ENCODE measurements at regions not wholly inside any gene's neighbourhood (a gene's known extent, or its start where the extent isn't known, plus 50 kb on each side); places are given as distances from the start of the nearest gene placed in this dataset.

DNA sequence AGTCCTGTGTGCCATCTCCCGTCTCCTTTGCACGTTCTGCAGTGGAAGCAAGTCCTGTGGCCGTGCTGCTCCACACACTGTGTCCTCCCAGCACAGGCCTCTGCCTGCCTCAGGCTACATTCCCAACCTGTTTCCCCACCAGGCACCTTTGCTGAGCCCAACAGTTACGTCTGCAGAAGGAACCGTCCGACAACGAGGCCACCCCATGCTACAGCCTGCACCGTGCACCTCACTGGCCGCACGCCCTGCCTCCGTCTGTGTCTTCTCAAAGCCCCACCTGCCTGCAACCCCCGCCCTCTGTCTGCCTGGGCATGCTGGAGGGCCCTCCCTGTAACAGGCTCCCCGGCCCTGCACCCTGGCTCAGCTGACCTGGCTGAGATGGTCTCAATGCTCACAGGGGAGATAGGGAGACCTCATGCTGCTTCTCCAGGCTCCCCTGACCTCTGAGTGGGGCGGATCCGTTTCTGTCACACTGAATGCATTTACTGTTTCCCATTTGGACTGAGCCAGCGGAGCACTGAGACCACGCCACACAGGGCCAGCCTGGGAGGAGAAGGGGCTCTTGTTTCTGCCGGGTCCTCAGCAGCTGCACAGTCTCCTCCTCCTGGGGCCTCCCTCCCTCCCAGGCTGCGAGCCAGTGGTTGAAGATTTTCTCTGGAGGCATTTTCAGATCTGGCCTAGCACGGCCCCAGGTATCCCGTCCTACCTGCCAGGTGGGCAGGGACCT, 109.1 kb upstream of the OTOS start:
- no peak overlapping the region for H3K27ac ChIP-seq
- no peak for TF ChIP-seq CTCF (conservative IDR thresholded peaks at IDR 0.05)

DNA sequence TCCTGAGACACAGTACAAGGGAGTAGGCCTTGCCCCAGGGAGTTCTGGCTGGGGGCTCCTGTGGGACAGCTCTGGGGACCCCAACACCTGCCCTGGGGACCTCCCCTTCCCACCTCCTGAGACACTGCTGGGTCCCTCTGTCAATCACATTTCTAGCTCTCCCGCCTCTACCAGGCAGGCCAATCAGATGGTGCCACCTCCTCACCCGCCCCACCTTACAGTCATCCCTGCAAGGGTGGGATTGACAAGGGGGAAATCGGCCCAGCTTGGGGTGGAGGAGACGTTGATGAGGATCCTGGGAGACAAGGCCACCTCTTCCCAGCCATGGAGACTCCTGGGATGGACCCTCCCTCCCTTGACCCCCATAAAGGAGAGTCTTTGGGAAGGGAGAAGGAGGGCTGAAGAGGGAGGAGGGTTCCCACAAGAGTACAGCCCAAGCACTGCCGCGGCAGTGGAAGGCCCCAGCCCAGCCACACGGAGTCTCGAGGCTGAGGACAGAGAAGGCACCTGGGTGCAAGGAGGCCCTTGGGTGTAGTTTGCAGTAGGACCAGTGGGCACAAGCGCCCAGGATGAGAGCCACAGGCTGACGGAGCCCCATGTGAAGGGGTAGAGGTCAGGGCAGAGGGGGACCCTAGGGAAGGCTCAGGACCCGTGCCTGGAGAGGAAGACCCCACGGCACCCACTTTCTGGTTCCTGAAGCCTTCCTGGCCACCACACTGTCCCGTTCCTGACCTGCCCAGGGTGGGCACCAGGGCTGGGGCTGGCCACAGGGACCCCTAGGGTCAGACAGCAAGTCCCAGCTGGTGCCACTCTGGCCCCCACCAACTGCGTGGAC, 109.9 kb upstream of the OTOS start:
- no peak for TF ChIP-seq CTCF (conservative IDR thresholded peaks at IDR 0.05)
- H3K27ac ChIP-seq, result no peak overlapping the region

GRCh38 chr2:240250985-240251847, 110.8 kb upstream of the OTOS start:
- TF ChIP-seq CTCF (conservative IDR thresholded peaks at IDR 0.05), result no peak
- H3K27ac ChIP-seq, result no peak overlapping the region

DNA sequence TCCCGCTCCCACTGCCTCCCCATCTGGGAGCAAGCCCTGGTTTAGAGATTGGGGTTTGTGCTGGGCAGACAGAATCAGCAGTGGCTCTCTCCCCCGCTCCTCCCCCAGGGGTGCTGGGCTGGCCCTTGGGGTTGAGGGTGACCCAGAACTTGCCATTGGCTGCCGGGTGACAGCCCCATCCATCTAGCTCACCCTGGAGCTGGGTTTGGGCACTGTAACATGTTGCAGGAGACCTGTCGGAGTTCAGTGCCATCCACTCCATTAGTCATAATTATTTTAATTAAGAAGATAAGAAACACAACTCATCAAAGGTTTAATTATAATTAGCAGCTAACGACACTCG, 111.4 kb upstream of the OTOS start:
- no peak overlapping the region for H3K27ac ChIP-seq
- TF ChIP-seq CTCF (conservative IDR thresholded peaks at IDR 0.05), result no peak

DNA sequence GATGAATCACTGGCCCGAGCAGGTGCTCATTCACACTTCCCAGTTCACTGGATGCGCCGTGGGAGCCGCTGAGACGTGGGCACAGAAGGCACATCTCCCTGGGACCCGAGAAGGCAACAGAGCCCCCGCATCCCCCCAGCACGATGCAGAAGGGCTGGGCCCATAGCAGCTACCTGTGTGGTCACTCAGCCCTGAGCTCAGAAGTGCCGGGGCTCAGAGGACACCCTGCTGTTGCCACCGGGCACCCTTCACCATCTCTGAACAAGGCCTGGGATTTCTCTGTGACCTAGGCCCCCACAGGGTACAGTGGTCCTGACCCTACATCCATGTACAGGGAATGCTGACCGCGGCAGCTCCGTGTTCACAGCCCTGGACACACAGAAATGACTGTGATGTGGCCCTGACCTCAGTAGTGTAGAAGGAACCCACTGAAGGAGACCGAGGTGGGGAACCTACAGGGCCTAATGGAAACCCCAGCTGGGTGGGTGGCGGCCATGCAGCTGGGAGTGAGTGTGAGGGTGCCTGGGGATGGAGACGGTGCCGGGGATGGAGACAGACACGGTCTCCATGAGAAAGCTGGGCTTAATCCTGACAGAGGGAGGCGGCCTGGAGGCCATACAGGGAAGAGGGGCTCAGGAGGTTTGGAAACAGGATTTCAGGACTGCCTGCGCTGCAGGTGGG, 111.9 kb upstream of the OTOS start:
- no peak overlapping the region for H3K27ac ChIP-seq
- no peak for TF ChIP-seq CTCF (conservative IDR thresholded peaks at IDR 0.05)

DNA sequence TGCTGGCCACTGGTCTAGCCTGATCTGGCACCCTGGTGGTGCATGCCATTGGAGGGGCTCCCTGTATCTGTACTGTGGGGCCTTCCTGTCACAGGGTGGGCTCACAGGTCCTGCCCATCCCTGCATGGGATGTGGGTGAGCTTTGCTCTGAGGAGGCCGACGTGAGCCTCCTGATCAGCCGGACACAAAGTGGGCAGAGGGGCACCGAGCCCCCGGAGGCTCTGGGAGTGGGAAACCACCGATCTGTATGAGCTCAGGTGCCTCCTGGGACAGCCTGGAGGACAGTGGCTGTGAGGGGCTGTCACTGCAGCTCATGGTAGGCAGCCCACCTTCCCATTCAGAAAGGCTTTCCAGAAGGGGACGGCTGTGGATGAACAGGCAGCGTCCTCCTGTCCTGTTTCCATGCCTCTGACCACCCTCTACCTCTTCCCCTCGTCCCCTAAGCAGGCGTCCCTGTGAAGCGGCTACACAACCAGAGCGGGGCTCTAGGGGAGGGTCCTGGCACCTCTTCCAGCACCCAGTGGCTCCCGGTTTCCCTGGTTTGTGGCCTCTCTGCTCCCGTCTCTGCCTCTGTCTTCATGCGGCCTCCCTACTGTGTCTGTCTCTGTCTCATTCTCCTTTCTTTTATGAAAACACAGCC, 112.5 kb upstream of the OTOS start:
- H3K27ac ChIP-seq, result no peak overlapping the region
- no peak for TF ChIP-seq CTCF (conservative IDR thresholded peaks at IDR 0.05)

All from VCaP (cell line).